Osteocyte (in vitro differentiated cells): ENCODE measurements at regions not wholly inside any gene's neighbourhood (a gene's known extent, or its start where the extent isn't known, plus 50 kb on each side); places are given as distances from the start of the nearest gene placed in this dataset.

Experiments
- DNase-seq: peaks from one replicate; pipeline ENCODE4 v3.0.0; 2021; ENCODE audit warnings: mixed read lengths; ENCODE audit not compliant: unreplicated experiment; ENCODE audit errors: extremely low spot score
- H3K27ac Mint-ChIP-seq: one replicate; pipeline ENCODE4 v1.8.0; 2021; ENCODE audit warnings: mild to moderate bottlenecking, mixed read lengths; ENCODE audit not compliant: unreplicated experiment
- H3K27me3 Mint-ChIP-seq: one replicate; pipeline ENCODE4 v1.8.0; 2021; ENCODE audit warnings: mixed read lengths; ENCODE audit not compliant: unreplicated experiment
- H3K36me3 Mint-ChIP-seq: one replicate; pipeline ENCODE4 v1.8.0; 2021; ENCODE audit warnings: mixed read lengths; ENCODE audit not compliant: unreplicated experiment
- H3K4me1 Mint-ChIP-seq: one replicate; pipeline ENCODE4 v1.8.0; 2021; ENCODE audit warnings: mixed read lengths; ENCODE audit not compliant: unreplicated experiment
- H3K4me3 Mint-ChIP-seq: one replicate; pipeline ENCODE4 v1.8.0; 2021; ENCODE audit warnings: mild to moderate bottlenecking, moderate library complexity, mixed read lengths; ENCODE audit not compliant: unreplicated experiment
- H3K9me3 Mint-ChIP-seq: one replicate; pipeline ENCODE4 v1.8.0; 2021; ENCODE audit warnings: mixed read lengths; ENCODE audit not compliant: unreplicated experiment
- CTCF ChIP-seq: fragments of 200-600 bp; sonication (generic); IDR thresholded peaks from 2 replicates; pipeline ENCODE4 v1.5.0; 2021; ENCODE audit warnings: antibody characterized with exemption, mild to moderate bottlenecking, moderate library complexity

- no peaks in the 10 kb centered on the region for H3K27me3 Mint-ChIP-seq
- no peak overlapping the region for H3K27ac Mint-ChIP-seq
- no peak overlapping the region for H3K4me3 Mint-ChIP-seq
- no peaks in the 10 kb centered on the region for H3K9me3 Mint-ChIP-seq
- no peaks in the 10 kb centered on the region for H3K36me3 Mint-ChIP-seq
- peaks cover 2% of the 10 kb centered on the region for H3K4me1 Mint-ChIP-seq
- TF ChIP-seq CTCF, result no peak
- no peak for DNase-seq
These were observed 170.1 kb upstream of the PFN2 start for GRCh38 chr3:150140614-150141321.

- H3K27ac Mint-ChIP-seq, result no peak overlapping the region
- no peaks in the 10 kb centered on the region for H3K4me1 Mint-ChIP-seq
- no peaks in the 10 kb centered on the region for H3K9me3 Mint-ChIP-seq
- DNase-seq, result no peak
- no peaks in the 10 kb centered on the region for H3K27me3 Mint-ChIP-seq
- H3K4me3 Mint-ChIP-seq, result no peak overlapping the region
- H3K36me3 Mint-ChIP-seq, result no peaks in the 10 kb centered on the region
- no peak for TF ChIP-seq CTCF
These were observed 168.1 kb upstream of the PFN2 start for GRCh38 chr3:150138824-150139223.

DNA sequence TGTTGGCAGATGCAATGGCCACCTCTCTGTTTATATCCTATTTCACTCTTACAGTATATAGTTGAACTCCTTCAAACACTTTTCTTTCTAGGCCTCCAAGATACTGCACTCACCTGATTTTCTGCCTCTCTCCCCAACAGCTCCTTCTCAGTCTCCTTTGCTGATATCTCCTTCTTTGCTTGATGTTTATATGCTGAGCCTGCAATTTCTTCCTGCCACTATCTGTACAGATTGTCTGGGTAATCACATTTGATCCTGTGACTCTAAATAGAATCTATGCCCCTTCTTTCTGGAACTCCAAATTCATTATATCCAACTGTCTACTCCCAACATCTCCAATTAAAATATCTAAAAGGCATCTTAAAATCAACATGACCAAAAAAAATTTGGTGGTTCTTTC, 165.5 kb upstream of the PFN2 start:
- Mint-ChIP-seq H3K4me1 (peaks cover 8% of the 10 kb centered on the region), H3K36me3 (no peaks in the 10 kb centered on the region), H3K4me3 (no peak overlapping the region), H3K27ac (no peak overlapping the region), H3K9me3 (no peaks in the 10 kb centered on the region), H3K27me3 (no peaks in the 10 kb centered on the region)
- TF ChIP-seq CTCF, result no peak
- DNase-seq, result no peak

GRCh38 chr3:150135287-150135721, 164.6 kb upstream of the PFN2 start:
- Mint-ChIP-seq H3K9me3 (no peaks in the 10 kb centered on the region), H3K4me3 (no peak overlapping the region), H3K36me3 (no peaks in the 10 kb centered on the region), H3K4me1 (peaks cover 8% of the 10 kb centered on the region), H3K27me3 (no peaks in the 10 kb centered on the region), H3K27ac (no peak overlapping the region)
- no peak for DNase-seq
- no peak for TF ChIP-seq CTCF

DNA sequence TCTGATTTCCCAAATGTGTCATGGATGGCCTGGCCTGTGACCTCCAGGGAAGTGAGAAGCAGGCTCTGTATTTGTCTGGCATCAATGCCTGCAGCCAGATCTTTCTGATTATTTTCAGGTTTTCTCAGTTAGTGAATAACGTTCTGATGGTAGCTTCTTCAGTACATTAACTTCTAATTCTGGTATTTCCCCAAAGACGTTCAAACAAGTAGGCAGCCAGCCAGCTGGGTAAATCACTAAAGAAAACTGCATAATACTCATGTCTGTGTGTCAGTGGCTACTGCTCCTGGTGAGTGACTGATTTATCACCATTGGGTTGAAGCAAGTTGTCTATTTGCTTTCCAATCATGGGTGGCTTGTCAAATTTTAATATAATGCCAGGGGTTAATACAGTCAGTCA, 162.6 kb upstream of the PFN2 start:
- Mint-ChIP-seq H3K4me1 (peaks cover 8% of the 10 kb centered on the region), H3K27me3 (no peaks in the 10 kb centered on the region)

More for the DNA sequence above, 162.6 kb upstream of the PFN2 start:
- no peak for DNase-seq
- TF ChIP-seq CTCF, result no peak
- Mint-ChIP-seq H3K9me3 (no peaks in the 10 kb centered on the region), H3K27ac (no peak overlapping the region), H3K36me3 (no peaks in the 10 kb centered on the region), H3K4me3 (no peak overlapping the region)
